Activated CD4-positive, alpha-beta T cell treated with anti-CD3 and anti-CD28 coated beads, Interleukin-2, amount 50 U/mL, for 48 hours (primary cell): ENCODE measurements at regions not wholly inside any gene's neighbourhood (a gene's known extent, or its start where the extent isn't known, plus 50 kb on each side); places are given as distances from the start of the nearest gene placed in this dataset.

ENCODE experiments used
- DNase-seq, 2 experiments: peaks; one replicate each; pipeline ENCODE4 v3.0.0-alpha.2; 2020

- DNase-seq: no peak
Measured at GRCh38 chr14:51518280-51518679, 133.4 kb upstream of the FRMD6 start.

GRCh38 chr14:51518711-51519110, 133.0 kb upstream of the FRMD6 start:
- no peak for DNase-seq

- DNase-seq: no peak
Measured at GRCh38 chr14:51520087-51520486, 131.6 kb upstream of the FRMD6 start.

GRCh38 chr14:51521764-51522163, 129.9 kb upstream of the FRMD6 start:
- no peak for DNase-seq

- DNase-seq: no peak
Measured at GRCh38 chr14:51523243-51523642, 128.5 kb upstream of the FRMD6 start.

GRCh38 chr14:51525739-51526138, 126.0 kb upstream of the FRMD6 start:
- no peak for DNase-seq

- no peak for DNase-seq
Measured at GRCh38 chr14:51527073-51527472, 124.6 kb upstream of the FRMD6 start.

- no peak for DNase-seq
Measured at GRCh38 chr14:51529736-51530135, 122.0 kb upstream of the FRMD6 start.

- no peak for DNase-seq
Measured at GRCh38 chr14:51533160-51533559, 118.5 kb upstream of the FRMD6 start.

GRCh38 chr14:51533872-51534553, 117.7 kb upstream of the FRMD6 start:
- DNase-seq: no peak

GRCh38 chr14:51534610-51535011, 117.1 kb upstream of the FRMD6 start:
- DNase-seq: no peak

- no peak for DNase-seq
Measured at GRCh38 chr14:51535443-51536044, 116.2 kb upstream of the FRMD6 start.

GRCh38 chr14:51538973-51539372, 112.7 kb upstream of the FRMD6 start:
- no peak for DNase-seq

- DNase-seq: no peak
Measured at GRCh38 chr14:51539571-51540037, 112.1 kb upstream of the FRMD6 start.

- DNase-seq: no peak
Measured at GRCh38 chr14:51540364-51540763, 111.3 kb upstream of the FRMD6 start.

- no peak for DNase-seq
Measured at GRCh38 chr14:51544471-51544870, 107.2 kb upstream of the FRMD6 start.

- no peak for DNase-seq
Measured at GRCh38 chr14:51544901-51545300, 106.8 kb upstream of the FRMD6 start.

- DNase-seq: no peak
Measured at GRCh38 chr14:51545396-51545795, 106.3 kb upstream of the FRMD6 start.

- DNase-seq: no peak
Measured at GRCh38 chr14:51546099-51546498, 105.6 kb upstream of the FRMD6 start.

- no peak for DNase-seq
Measured at GRCh38 chr14:51546603-51547258, 105.0 kb upstream of the FRMD6 start.

GRCh38 chr14:51547260-51547659, 104.5 kb upstream of the FRMD6 start:
- DNase-seq: no peak

- no peak for DNase-seq
Measured at GRCh38 chr14:51547701-51548100, 104.0 kb upstream of the FRMD6 start.

GRCh38 chr14:51548187-51548586, 103.5 kb upstream of the FRMD6 start:
- DNase-seq: no peak

- DNase-seq: no peak
Measured at GRCh38 chr14:51550636-51551035, 101.1 kb upstream of the FRMD6 start.
